Trophoblast cell (in vitro differentiated cells and primary cell): ENCODE measurements at regions not wholly inside any gene's neighbourhood (a gene's known extent, or its start where the extent isn't known, plus 50 kb on each side); places are given as distances from the start of the nearest gene placed in this dataset.

Experiments used
- DNase-seq, 2 donors: peaks; one replicate each; pipeline ENCODE4 v3.0.0-alpha.2; 2016
- H2AFZ ChIP-seq: 2 replicates; pipeline ENCODE4 v1.6.1; 2013; ENCODE audit warnings: low read length, moderate library complexity, mild to moderate bottlenecking; ENCODE audit not compliant: insufficient read depth, poor library complexity
- H2AK5ac ChIP-seq: 2 replicates; pipeline ENCODE4 v1.6.1; 2013; ENCODE audit warnings: mild to moderate bottlenecking, low read length
- H2BK120ac ChIP-seq: 2 replicates; pipeline ENCODE4 v1.6.1; 2013; ENCODE audit warnings: low read length, mild to moderate bottlenecking, moderate library complexity; ENCODE audit not compliant: insufficient read depth, poor library complexity
- H2BK12ac ChIP-seq: 2 replicates; pipeline ENCODE4 v1.6.1; 2013; ENCODE audit warnings: mild to moderate bottlenecking, low read length, moderate library complexity
- H2BK5ac ChIP-seq: 2 replicates; pipeline ENCODE4 v1.6.1; 2013; ENCODE audit warnings: low read length, low read depth, moderate library complexity, mild to moderate bottlenecking; ENCODE audit not compliant: poor library complexity
- H3K14ac ChIP-seq: 2 replicates; pipeline ENCODE4 v1.6.1; 2013; ENCODE audit warnings: mild to moderate bottlenecking, low read length
- H3K18ac ChIP-seq: 2 replicates; pipeline ENCODE4 v1.6.1; 2013; ENCODE audit warnings: mild to moderate bottlenecking, low read length
- H3K23ac ChIP-seq: 2 replicates; pipeline ENCODE4 v1.6.1; 2013; ENCODE audit warnings: low read length
- H3K27ac ChIP-seq: 2 replicates; pipeline ENCODE4 v1.5.1; 2013; ENCODE audit warnings: low read depth, mild to moderate bottlenecking, inconsistent platforms, low read length, moderate library complexity
- H3K27me3 ChIP-seq: 2 replicates; pipeline ENCODE4 v1.6.1; 2013; ENCODE audit warnings: inconsistent platforms, mild to moderate bottlenecking, low read length, moderate library complexity; ENCODE audit not compliant: insufficient read depth
- H3K36me3 ChIP-seq, 2 experiments: 1 replicate in 1 of 2; 2 replicates in 1 of 2; pipeline ENCODE4 v1.6.1; 2013; ENCODE audit warnings: low read length in 2 of 2, mild to moderate bottlenecking in 2 of 2, moderate library complexity in 1 of 2; ENCODE audit not compliant: insufficient read depth in 2 of 2, control insufficient read depth in 1 of 2
- H3K4ac ChIP-seq: 2 replicates; pipeline ENCODE4 v1.6.1; 2013; ENCODE audit warnings: low read depth, mild to moderate bottlenecking, low read length, moderate library complexity
- H3K4me1 ChIP-seq, 2 experiments: 1 replicate in 1 of 2; 2 replicates in 1 of 2; pipeline ENCODE4 v1.6.1; 2013; ENCODE audit warnings: low read length in 2 of 2, mild to moderate bottlenecking in 2 of 2, moderate library complexity in 1 of 2; ENCODE audit not compliant: insufficient read depth in 2 of 2, control insufficient read depth in 1 of 2
- H3K4me2 ChIP-seq: 2 replicates; pipeline ENCODE4 v1.6.1; 2013; ENCODE audit warnings: inconsistent platforms, mild to moderate bottlenecking, low read length, moderate library complexity
- H3K4me3 ChIP-seq: 2 replicates; pipeline ENCODE4 v1.5.1; 2013; ENCODE audit warnings: mild to moderate bottlenecking, low read depth, low read length, inconsistent platforms
- H3K79me1 ChIP-seq: one replicate; pipeline ENCODE4 v1.6.1; 2013; ENCODE audit warnings: low read length
- H3K79me2 ChIP-seq: 2 replicates; pipeline ENCODE4 v1.6.1; 2013; ENCODE audit warnings: low read length, mild to moderate bottlenecking; ENCODE audit not compliant: control insufficient read depth, insufficient read depth, poor library complexity
- H3K9ac ChIP-seq: 2 replicates; pipeline ENCODE4 v1.6.1; 2013; ENCODE audit warnings: mild to moderate bottlenecking, low read length
- H3K9me3 ChIP-seq: 2 replicates; pipeline ENCODE4 v1.6.1; 2013; ENCODE audit warnings: low read depth, mild to moderate bottlenecking, control low read depth, inconsistent platforms, low read length; ENCODE audit not compliant: insufficient read depth
- H4K12ac ChIP-seq: 2 replicates; pipeline ENCODE4 v1.6.1; 2013; ENCODE audit warnings: low read depth, mild to moderate bottlenecking, low read length, moderate library complexity
- H4K8ac ChIP-seq: 2 replicates; pipeline ENCODE4 v1.6.1; 2013; ENCODE audit warnings: low read depth, mild to moderate bottlenecking, low read length, moderate library complexity
- H4K91ac ChIP-seq: one replicate; pipeline ENCODE4 v1.6.1; 2013; ENCODE audit warnings: low read depth, mild to moderate bottlenecking, low read length, moderate library complexity
- WGBS: extraction: QIAGEN DNeasy Blood & Tissue Kit; methylation state at CpG from one replicate; pipeline ENCODE4 v1.1.7; 2013; ENCODE audit warnings: missing lambda C conversion rate; ENCODE audit not compliant: insufficient read length, insufficient coverage; ENCODE audit errors: extremely low coverage; 5-methylcytosine and 5-hydroxymethylcytosine counted together

DNA sequence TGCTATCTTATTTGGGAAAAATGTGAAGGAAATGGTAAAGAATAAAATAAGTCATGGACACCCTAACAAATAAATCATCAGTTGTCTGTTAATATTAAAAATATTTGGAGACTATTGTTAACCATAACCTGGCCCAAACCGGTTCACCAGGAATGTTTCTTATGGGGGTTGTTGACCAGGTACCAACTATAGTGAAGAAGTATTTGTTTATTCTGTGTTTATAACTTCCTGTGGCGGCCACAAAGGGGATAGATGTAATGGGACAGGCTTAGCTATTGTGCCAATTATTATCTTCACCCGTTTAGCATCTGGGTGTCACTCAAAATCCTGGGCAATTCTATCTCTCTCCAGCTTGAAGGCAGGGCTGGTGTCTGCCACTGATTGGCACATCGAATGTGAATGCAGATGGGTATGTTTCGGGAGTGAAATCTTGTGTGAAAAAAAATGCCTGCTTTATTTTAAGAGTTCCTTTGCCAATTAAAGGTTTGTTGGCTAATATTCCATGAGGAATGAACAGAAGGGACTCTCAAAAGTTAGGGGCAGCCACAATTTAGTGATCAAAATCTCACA is 500.9 kb downstream of the ARL4A start:
- Histone ChIP-seq H3K27me3 (no peaks in the 10 kb centered on the region), H3K14ac (no peak overlapping the region), H2BK12ac (no peak overlapping the region), H3K9me3 (no peaks in the 10 kb centered on the region), H3K4me2 (no peak overlapping the region), H2AFZ (no peak overlapping the region), H3K4me3 (no peak overlapping the region), H3K79me1 (no peaks in the 10 kb centered on the region), H3K27ac (no peak overlapping the region), H3K9ac (no peak overlapping the region), H3K4me1 (no peaks in the 10 kb centered on the region), H4K8ac (no peak overlapping the region), H2AK5ac (no peak overlapping the region), H2BK120ac (no peak overlapping the region), H4K12ac (no peak overlapping the region), H3K23ac (no peak overlapping the region), H3K79me2 (no peaks in the 10 kb centered on the region), H3K4ac (no peak overlapping the region), H4K91ac (no peak overlapping the region), H2BK5ac (no peak overlapping the region), H3K18ac (no peak overlapping the region), H3K36me3 (no peaks in the 10 kb centered on the region)
- no CpG with 5 or more reads among the region's 5 CpGs for WGBS
- DNase-seq = no peak

DNA sequence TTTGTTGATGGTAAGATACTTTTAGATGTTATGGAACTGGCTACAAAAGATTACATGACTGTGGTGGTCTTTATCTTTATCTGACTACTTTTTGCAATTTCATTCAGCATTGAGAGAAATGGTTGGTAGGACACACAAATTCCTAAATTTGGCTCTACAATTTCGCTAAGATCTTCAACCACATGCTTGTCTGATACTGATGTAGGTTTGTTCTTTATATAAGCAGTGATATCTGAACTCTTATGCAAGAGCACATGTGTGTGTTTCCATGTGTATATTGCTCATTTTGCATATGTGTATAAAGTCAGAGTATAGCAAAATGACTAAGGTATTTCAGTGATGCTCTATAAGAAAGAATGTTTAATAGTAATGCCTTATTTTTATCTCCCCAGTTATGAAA is 501.5 kb downstream of the ARL4A start:
- no peak overlapping the region for H3K27ac ChIP-seq
- no peaks in the 10 kb centered on the region for H3K9me3 ChIP-seq
- H3K4me3 ChIP-seq = no peak overlapping the region
- no peak overlapping the region for H3K4ac ChIP-seq
- H3K36me3 ChIP-seq = no peaks in the 10 kb centered on the region
- no peak overlapping the region for H3K9ac ChIP-seq
- WGBS = no CpG with 5 or more reads among the region's 1 CpG
- no peak overlapping the region for H2AK5ac ChIP-seq
- no peaks in the 10 kb centered on the region for H3K79me2 ChIP-seq
- H4K91ac ChIP-seq = no peak overlapping the region
- H2BK5ac ChIP-seq = no peak overlapping the region
- H3K14ac ChIP-seq = no peak overlapping the region
- H3K4me2 ChIP-seq = no peak overlapping the region
- H3K79me1 ChIP-seq = no peaks in the 10 kb centered on the region
- H3K23ac ChIP-seq = no peak overlapping the region
- H2BK120ac ChIP-seq = no peak overlapping the region
- no peak overlapping the region for H3K18ac ChIP-seq
- H2BK12ac ChIP-seq = no peak overlapping the region
- no peaks in the 10 kb centered on the region for H3K27me3 ChIP-seq
- no peak for DNase-seq
- no peak overlapping the region for H4K12ac ChIP-seq
- H2AFZ ChIP-seq = no peak overlapping the region
- no peak overlapping the region for H4K8ac ChIP-seq
- H3K4me1 ChIP-seq = no peaks in the 10 kb centered on the region

DNA sequence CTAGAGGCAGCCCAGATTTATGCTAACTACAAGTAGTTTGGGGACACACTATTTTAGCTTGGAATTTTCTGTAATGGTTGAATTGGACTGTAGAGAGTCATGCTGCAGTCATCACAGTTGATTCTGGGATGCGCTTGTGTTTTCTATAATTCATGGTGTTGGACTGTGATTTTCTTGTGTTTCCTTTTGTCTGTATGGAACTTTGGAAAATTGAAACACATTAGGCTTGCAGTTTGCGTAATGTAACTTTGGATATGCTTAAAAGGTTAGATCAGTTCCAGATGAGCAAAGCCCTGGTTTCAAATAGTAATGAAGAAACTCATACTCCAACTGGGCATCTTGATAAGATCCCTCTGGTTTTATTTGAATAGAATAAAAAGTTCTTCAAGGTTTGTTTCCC is 502.2 kb downstream of the ARL4A start:
- Histone ChIP-seq H3K79me2 (no peaks in the 10 kb centered on the region), H4K12ac (no peak overlapping the region), H2BK5ac (no peak overlapping the region), H3K14ac (no peak overlapping the region), H4K8ac (no peak overlapping the region), H3K4ac (no peak overlapping the region), H3K4me3 (no peak overlapping the region), H2BK12ac (no peak overlapping the region), H3K18ac (no peak overlapping the region), H3K27me3 (no peaks in the 10 kb centered on the region), H3K4me1 (no peaks in the 10 kb centered on the region), H3K9me3 (no peaks in the 10 kb centered on the region), H3K36me3 (no peaks in the 10 kb centered on the region), H3K79me1 (no peaks in the 10 kb centered on the region), H2BK120ac (no peak overlapping the region), H3K23ac (no peak overlapping the region), H4K91ac (no peak overlapping the region), H2AFZ (no peak overlapping the region), H3K4me2 (no peak overlapping the region), H3K27ac (no peak overlapping the region), H2AK5ac (no peak overlapping the region), H3K9ac (no peak overlapping the region)
- no CpG with 5 or more reads among the region's 2 CpGs for WGBS
- no peak for DNase-seq

DNA sequence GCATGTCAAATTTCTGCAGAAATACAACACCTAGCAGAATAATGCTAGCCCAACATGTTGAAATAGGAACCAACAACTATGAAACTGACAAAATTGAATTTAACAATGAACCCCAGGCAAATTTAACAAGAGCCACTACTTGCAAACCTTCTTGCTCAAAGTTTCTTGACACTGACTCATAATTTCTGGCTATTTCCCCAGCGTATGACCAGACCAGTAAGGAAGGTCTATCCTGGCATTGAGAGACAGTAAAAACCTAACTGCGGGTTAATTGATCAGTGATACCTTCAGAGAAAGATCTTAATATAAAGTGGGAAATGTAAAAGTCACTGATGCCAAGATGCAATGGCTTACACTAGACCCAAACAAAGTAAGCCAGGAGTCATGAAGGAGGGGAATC is 510.1 kb downstream of the ARL4A start:
- Histone ChIP-seq H4K12ac (no peak overlapping the region), H3K4ac (no peak overlapping the region), H3K36me3 (no peaks in the 10 kb centered on the region), H3K4me1 (no peaks in the 10 kb centered on the region), H3K9ac (no peak overlapping the region), H2AFZ (no peak overlapping the region), H3K9me3 (no peaks in the 10 kb centered on the region), H4K8ac (no peak overlapping the region), H2AK5ac (no peak overlapping the region), H3K18ac (no peak overlapping the region), H4K91ac (no peak overlapping the region), H3K14ac (no peak overlapping the region), H3K27ac (no peak overlapping the region), H3K4me3 (no peak overlapping the region), H3K79me1 (no peaks in the 10 kb centered on the region), H3K23ac (no peak overlapping the region), H3K79me2 (no peaks in the 10 kb centered on the region), H2BK12ac (no peak overlapping the region), H3K27me3 (no peaks in the 10 kb centered on the region), H2BK5ac (no peak overlapping the region), H3K4me2 (no peak overlapping the region), H2BK120ac (no peak overlapping the region)
- no peak for DNase-seq
- no CpG with 5 or more reads among the region's 2 CpGs for WGBS
